Embryonic facial prominence (tissue), 1 donor: ENCODE measurements at regions not wholly inside any gene's neighbourhood (a gene's known extent, or its start where the extent isn't known, plus 50 kb on each side); places are given as distances from the start of the nearest gene placed in this dataset.
A peak's percentile ranks its signal among the peaks of the same experiment; 100 is the strongest.

Experiments
- DNase-seq: peaks from one replicate; pipeline ENCODE4 v3.0.0-alpha.2; 2016; ENCODE audit errors: extremely low spot score

- no peak for DNase-seq
Observed at GRCh38 chr1:57644667-57645066, 220.8 kb upstream of the DAB1 start.

GRCh38 chr1:57638239-57638638 lies 214.4 kb upstream of the DAB1 start:
- DNase-seq, result no peak

GRCh38 chr1:57637155-57637554 lies 213.3 kb upstream of the DAB1 start:
- no peak for DNase-seq

- DNase-seq, result no peak
Observed at GRCh38 chr1:57633881-57634280, 210.0 kb upstream of the DAB1 start.

GRCh38 chr1:57633056-57633455 lies 209.2 kb upstream of the DAB1 start:
- DNase-seq, result no peak

- no peak for DNase-seq
Observed at GRCh38 chr1:57632401-57632800, 208.5 kb upstream of the DAB1 start.

- DNase-seq, result no peak
Observed at GRCh38 chr1:57627612-57628011, 203.8 kb upstream of the DAB1 start.

- DNase-seq, result no peak
Observed at GRCh38 chr1:57623791-57624538, 200.1 kb upstream of the DAB1 start.

GRCh38 chr1:57623039-57623790 lies 199.4 kb upstream of the DAB1 start:
- DNase-seq, result no peak

- no peak for DNase-seq
Observed at GRCh38 chr1:57621776-57622175, 197.9 kb upstream of the DAB1 start.

GRCh38 chr1:57620605-57621004 lies 196.7 kb upstream of the DAB1 start:
- DNase-seq, result no peak

- no peak for DNase-seq
Observed at GRCh38 chr1:57616921-57617320, 193.1 kb upstream of the DAB1 start.

GRCh38 chr1:57615956-57616355 lies 192.1 kb upstream of the DAB1 start:
- DNase-seq, result no peak

GRCh38 chr1:57612833-57613232 lies 189.0 kb upstream of the DAB1 start:
- no peak for DNase-seq

GRCh38 chr1:57605933-57606332 lies 182.1 kb upstream of the DAB1 start:
- DNase-seq, result no peak

- DNase-seq, result no peak
Observed at GRCh38 chr1:57603696-57604095, 179.8 kb upstream of the DAB1 start.

GRCh38 chr1:57600424-57600823 lies 176.6 kb upstream of the DAB1 start:
- no peak for DNase-seq

- DNase-seq, result peak; percentile 24
Observed at GRCh38 chr1:57599236-57599994, 175.6 kb upstream of the DAB1 start.

GRCh38 chr1:57597036-57597435 lies 173.2 kb upstream of the DAB1 start:
- DNase-seq, result no peak

GRCh38 chr1:57594002-57594401 lies 170.1 kb upstream of the DAB1 start:
- DNase-seq, result no peak

GRCh38 chr1:57591842-57592241 lies 168.0 kb upstream of the DAB1 start:
- DNase-seq, result no peak

- DNase-seq, result no peak
Observed at GRCh38 chr1:57590978-57591377, 167.1 kb upstream of the DAB1 start.

GRCh38 chr1:57586842-57587241 lies 163.0 kb upstream of the DAB1 start:
- DNase-seq, result no peak
